Trophoblast cell (in vitro differentiated cells and primary cell): ENCODE measurements at regions not wholly inside any gene's neighbourhood (a gene's known extent, or its start where the extent isn't known, plus 50 kb on each side); places are given as distances from the start of the nearest gene placed in this dataset.

ENCODE experiments used
- DNase-seq, 2 donors: peaks; one replicate each; pipeline ENCODE4 v3.0.0-alpha.2; 2016
- H2AFZ ChIP-seq: 2 replicates; pipeline ENCODE4 v1.6.1; 2013; ENCODE audit warnings: low read length, moderate library complexity, mild to moderate bottlenecking; ENCODE audit not compliant: insufficient read depth, poor library complexity
- H2AK5ac ChIP-seq: 2 replicates; pipeline ENCODE4 v1.6.1; 2013; ENCODE audit warnings: mild to moderate bottlenecking, low read length
- H2BK120ac ChIP-seq: 2 replicates; pipeline ENCODE4 v1.6.1; 2013; ENCODE audit warnings: low read length, mild to moderate bottlenecking, moderate library complexity; ENCODE audit not compliant: insufficient read depth, poor library complexity
- H2BK12ac ChIP-seq: 2 replicates; pipeline ENCODE4 v1.6.1; 2013; ENCODE audit warnings: mild to moderate bottlenecking, low read length, moderate library complexity
- H2BK5ac ChIP-seq: 2 replicates; pipeline ENCODE4 v1.6.1; 2013; ENCODE audit warnings: low read length, low read depth, moderate library complexity, mild to moderate bottlenecking; ENCODE audit not compliant: poor library complexity
- H3K14ac ChIP-seq: 2 replicates; pipeline ENCODE4 v1.6.1; 2013; ENCODE audit warnings: mild to moderate bottlenecking, low read length
- H3K18ac ChIP-seq: 2 replicates; pipeline ENCODE4 v1.6.1; 2013; ENCODE audit warnings: mild to moderate bottlenecking, low read length
- H3K23ac ChIP-seq: 2 replicates; pipeline ENCODE4 v1.6.1; 2013; ENCODE audit warnings: low read length
- H3K27ac ChIP-seq: 2 replicates; pipeline ENCODE4 v1.5.1; 2013; ENCODE audit warnings: low read depth, mild to moderate bottlenecking, inconsistent platforms, low read length, moderate library complexity
- H3K27me3 ChIP-seq: 2 replicates; pipeline ENCODE4 v1.6.1; 2013; ENCODE audit warnings: inconsistent platforms, mild to moderate bottlenecking, low read length, moderate library complexity; ENCODE audit not compliant: insufficient read depth
- H3K36me3 ChIP-seq, 2 experiments: 1 replicate in 1 of 2; 2 replicates in 1 of 2; pipeline ENCODE4 v1.6.1; 2013; ENCODE audit warnings: low read length in 2 of 2, mild to moderate bottlenecking in 2 of 2, moderate library complexity in 1 of 2; ENCODE audit not compliant: insufficient read depth in 2 of 2, control insufficient read depth in 1 of 2
- H3K4ac ChIP-seq: 2 replicates; pipeline ENCODE4 v1.6.1; 2013; ENCODE audit warnings: low read depth, mild to moderate bottlenecking, low read length, moderate library complexity
- H3K4me1 ChIP-seq, 2 experiments: 1 replicate in 1 of 2; 2 replicates in 1 of 2; pipeline ENCODE4 v1.6.1; 2013; ENCODE audit warnings: low read length in 2 of 2, mild to moderate bottlenecking in 2 of 2, moderate library complexity in 1 of 2; ENCODE audit not compliant: insufficient read depth in 2 of 2, control insufficient read depth in 1 of 2
- H3K4me2 ChIP-seq: 2 replicates; pipeline ENCODE4 v1.6.1; 2013; ENCODE audit warnings: inconsistent platforms, mild to moderate bottlenecking, low read length, moderate library complexity
- H3K4me3 ChIP-seq: 2 replicates; pipeline ENCODE4 v1.5.1; 2013; ENCODE audit warnings: mild to moderate bottlenecking, low read depth, low read length, inconsistent platforms
- H3K79me1 ChIP-seq: one replicate; pipeline ENCODE4 v1.6.1; 2013; ENCODE audit warnings: low read length
- H3K79me2 ChIP-seq: 2 replicates; pipeline ENCODE4 v1.6.1; 2013; ENCODE audit warnings: low read length, mild to moderate bottlenecking; ENCODE audit not compliant: control insufficient read depth, insufficient read depth, poor library complexity
- H3K9ac ChIP-seq: 2 replicates; pipeline ENCODE4 v1.6.1; 2013; ENCODE audit warnings: mild to moderate bottlenecking, low read length
- H3K9me3 ChIP-seq: 2 replicates; pipeline ENCODE4 v1.6.1; 2013; ENCODE audit warnings: low read depth, mild to moderate bottlenecking, control low read depth, inconsistent platforms, low read length; ENCODE audit not compliant: insufficient read depth
- H4K12ac ChIP-seq: 2 replicates; pipeline ENCODE4 v1.6.1; 2013; ENCODE audit warnings: low read depth, mild to moderate bottlenecking, low read length, moderate library complexity
- H4K8ac ChIP-seq: 2 replicates; pipeline ENCODE4 v1.6.1; 2013; ENCODE audit warnings: low read depth, mild to moderate bottlenecking, low read length, moderate library complexity
- H4K91ac ChIP-seq: one replicate; pipeline ENCODE4 v1.6.1; 2013; ENCODE audit warnings: low read depth, mild to moderate bottlenecking, low read length, moderate library complexity
- WGBS: extraction: QIAGEN DNeasy Blood & Tissue Kit; methylation state at CpG from one replicate; pipeline ENCODE4 v1.1.7; 2013; ENCODE audit warnings: missing lambda C conversion rate; ENCODE audit not compliant: insufficient read length, insufficient coverage; ENCODE audit errors: extremely low coverage; 5-methylcytosine and 5-hydroxymethylcytosine counted together

DNA sequence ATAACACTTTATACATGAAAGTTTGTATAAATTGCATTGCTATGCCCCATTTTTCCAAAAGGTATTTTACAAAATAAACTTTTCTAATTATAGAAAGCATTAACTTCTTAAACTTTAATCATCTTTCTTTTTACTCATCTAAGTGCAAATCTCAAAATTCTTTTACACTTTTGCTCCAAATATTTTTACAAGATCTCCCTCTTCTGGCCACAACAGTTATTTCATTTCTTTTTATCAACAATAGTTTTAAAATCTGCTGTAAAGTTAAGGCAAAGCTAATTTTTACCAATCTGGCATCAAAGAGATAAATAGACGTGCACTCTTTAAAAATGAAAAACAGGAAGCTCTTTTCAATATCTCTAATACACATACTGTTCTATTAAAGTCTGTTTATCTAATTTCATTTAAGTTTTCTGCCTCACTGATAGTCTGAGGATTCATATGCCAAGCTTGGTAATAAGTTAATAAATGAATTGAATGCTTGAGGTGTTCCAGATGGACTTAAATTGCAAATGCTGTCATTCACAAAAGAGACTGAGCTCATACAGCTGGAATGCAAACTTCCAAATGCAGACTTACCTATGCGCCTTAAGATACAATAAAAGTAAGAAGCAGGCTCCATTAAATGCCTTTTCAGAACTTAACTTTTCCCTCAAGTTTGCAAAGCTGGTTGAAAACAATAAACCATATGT is 583.0 kb upstream of the ATXN8OS start:
- H3K79me2 ChIP-seq, result no peaks in the 10 kb centered on the region
- H4K8ac ChIP-seq, result no peak overlapping the region
- H3K27me3 ChIP-seq, result no peaks in the 10 kb centered on the region
- DNase-seq, result peak in 1 of 2 donors; percentile 45
- WGBS, result no CpG with 5 or more reads among the region's 2 CpGs
- H3K4me3 ChIP-seq, result no peak overlapping the region
- no peaks in the 10 kb centered on the region for H3K4me1 ChIP-seq
- H4K91ac ChIP-seq, result no peak overlapping the region
- no peak overlapping the region for H2BK120ac ChIP-seq
- no peak overlapping the region for H3K23ac ChIP-seq
- no peak overlapping the region for H3K9ac ChIP-seq
- H3K79me1 ChIP-seq, result no peaks in the 10 kb centered on the region
- no peak overlapping the region for H2AK5ac ChIP-seq
- H2BK12ac ChIP-seq, result no peak overlapping the region
- H2AFZ ChIP-seq, result no peak overlapping the region
- no peak overlapping the region for H3K27ac ChIP-seq
- no peak overlapping the region for H4K12ac ChIP-seq
- H3K18ac ChIP-seq, result no peak overlapping the region
- H3K14ac ChIP-seq, result no peak overlapping the region
- no peaks in the 10 kb centered on the region for H3K36me3 ChIP-seq
- no peak overlapping the region for H3K4ac ChIP-seq
- no peak overlapping the region for H2BK5ac ChIP-seq
- no peaks in the 10 kb centered on the region for H3K9me3 ChIP-seq
- no peak overlapping the region for H3K4me2 ChIP-seq

- H3K18ac ChIP-seq, result no peak overlapping the region
- H3K27me3 ChIP-seq, result no peaks in the 10 kb centered on the region
- H3K27ac ChIP-seq, result no peak overlapping the region
- H2BK12ac ChIP-seq, result no peak overlapping the region
- H3K4ac ChIP-seq, result no peak overlapping the region
- no peaks in the 10 kb centered on the region for H3K79me2 ChIP-seq
- H4K91ac ChIP-seq, result no peak overlapping the region
- no peaks in the 10 kb centered on the region for H3K79me1 ChIP-seq
- no peak overlapping the region for H2BK120ac ChIP-seq
- H3K4me2 ChIP-seq, result no peak overlapping the region
- no peak overlapping the region for H3K23ac ChIP-seq
- H3K9ac ChIP-seq, result no peak overlapping the region
- no peaks in the 10 kb centered on the region for H3K9me3 ChIP-seq
- H3K36me3 ChIP-seq, result no peaks in the 10 kb centered on the region
- no peak overlapping the region for H2BK5ac ChIP-seq
- H3K4me1 ChIP-seq, result no peaks in the 10 kb centered on the region
- no peak overlapping the region for H3K14ac ChIP-seq
- H4K12ac ChIP-seq, result no peak overlapping the region
- H2AK5ac ChIP-seq, result no peak overlapping the region
- H4K8ac ChIP-seq, result no peak overlapping the region
- no peak for DNase-seq
- no peak overlapping the region for H2AFZ ChIP-seq
- no CpG with 5 or more reads among the region's 2 CpGs for WGBS
- H3K4me3 ChIP-seq, result no peak overlapping the region
Observed at GRCh38 chr13:69496981-69497380, 610.6 kb upstream of the ATXN8OS start.

DNA sequence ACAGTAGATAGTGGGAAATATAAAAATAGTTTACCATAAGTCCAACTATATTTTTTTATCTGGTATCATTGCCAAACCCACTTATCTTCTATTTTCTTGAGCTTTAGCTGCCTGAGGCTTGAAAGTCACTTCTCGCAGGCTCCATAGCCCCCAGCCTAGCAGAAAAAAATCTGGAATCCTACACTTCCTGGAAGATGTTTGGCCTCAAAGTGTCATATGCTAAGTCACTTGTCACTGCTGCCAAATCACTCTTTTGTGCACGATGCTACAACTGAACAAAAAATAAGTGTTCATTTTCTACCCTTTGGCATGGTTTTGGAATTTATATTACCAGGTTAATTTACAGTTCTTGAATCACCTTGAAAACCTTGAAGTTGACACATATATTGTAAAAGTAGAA is 612.5 kb upstream of the ATXN8OS start:
- H3K27me3 ChIP-seq, result no peaks in the 10 kb centered on the region
- no peaks in the 10 kb centered on the region for H3K36me3 ChIP-seq
- H3K79me1 ChIP-seq, result no peaks in the 10 kb centered on the region
- no peak overlapping the region for H3K9ac ChIP-seq
- DNase-seq, result no peak
- H3K18ac ChIP-seq, result no peak overlapping the region
- H2AFZ ChIP-seq, result no peak overlapping the region
- H2BK12ac ChIP-seq, result no peak overlapping the region
- no peaks in the 10 kb centered on the region for H3K4me1 ChIP-seq
- no peak overlapping the region for H3K23ac ChIP-seq
- no peak overlapping the region for H3K14ac ChIP-seq
- H3K4me3 ChIP-seq, result no peak overlapping the region
- no peak overlapping the region for H4K8ac ChIP-seq
- H3K79me2 ChIP-seq, result no peaks in the 10 kb centered on the region
- WGBS, result no CpG with 5 or more reads among the region's 2 CpGs
- H3K9me3 ChIP-seq, result no peaks in the 10 kb centered on the region
- no peak overlapping the region for H3K27ac ChIP-seq
- no peak overlapping the region for H2AK5ac ChIP-seq
- no peak overlapping the region for H4K12ac ChIP-seq
- H3K4ac ChIP-seq, result no peak overlapping the region
- no peak overlapping the region for H2BK120ac ChIP-seq
- H4K91ac ChIP-seq, result no peak overlapping the region
- H3K4me2 ChIP-seq, result no peak overlapping the region
- no peak overlapping the region for H2BK5ac ChIP-seq

DNA sequence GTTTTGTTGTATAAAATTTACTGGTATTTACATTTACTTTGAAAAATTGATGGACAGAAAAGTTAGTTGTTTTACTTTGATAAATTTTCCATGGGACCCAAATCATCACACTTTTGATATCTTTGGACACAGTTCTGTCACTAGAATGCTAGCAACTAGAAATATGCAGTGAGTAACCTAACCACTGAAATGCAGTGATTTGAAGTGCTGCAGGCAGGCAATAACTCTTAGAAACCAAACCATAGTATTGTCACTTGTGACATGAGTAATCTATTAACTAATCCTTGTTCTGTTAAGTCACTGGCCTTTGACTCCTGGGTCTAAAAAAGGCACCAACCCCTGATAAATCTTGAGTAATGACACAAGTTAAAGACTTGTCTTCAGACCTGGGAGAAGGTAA is 620.0 kb upstream of the ATXN8OS start:
- Histone ChIP-seq H2BK120ac (no peak overlapping the region), H2BK12ac (no peak overlapping the region), H4K91ac (no peak overlapping the region), H3K36me3 (no peaks in the 10 kb centered on the region), H3K4me3 (no peak overlapping the region), H3K4me2 (no peak overlapping the region), H3K27ac (no peak overlapping the region), H2BK5ac (no peak overlapping the region), H3K9me3 (peaks cover 11% of the 10 kb centered on the region), H3K18ac (no peak overlapping the region), H3K14ac (no peak overlapping the region), H3K4me1 (no peaks in the 10 kb centered on the region), H2AFZ (no peak overlapping the region), H3K23ac (no peak overlapping the region), H4K8ac (no peak overlapping the region), H3K9ac (no peak overlapping the region), H2AK5ac (no peak overlapping the region), H4K12ac (no peak overlapping the region), H3K27me3 (no peaks in the 10 kb centered on the region), H3K79me2 (no peaks in the 10 kb centered on the region), H3K4ac (no peak overlapping the region), H3K79me1 (no peaks in the 10 kb centered on the region)
- DNase-seq, result peak; percentile 14 to 68
